ENCODE measurements at regions not wholly inside any gene's neighbourhood (a gene's known extent, or its start where the extent isn't known, plus 50 kb on each side); places are given as distances from the start of the nearest gene placed in this dataset.

- no peak for TF ChIP-seq CTCF (IDR thresholded peaks at IDR 0.05; ENCODE audit: low read length)
- no peak for TF ChIP-seq EZH2 (IDR thresholded peaks at IDR 0.05; ENCODE audit: borderline replicate concordance, low read length)
Observed at GRCh38 chr7:91571601-91572000, 307.4 kb downstream of the FZD1 start.

All from OCI-LY1 (cell line).